Body of pancreas (tissue), 4 donors: ENCODE measurements at regions not wholly inside any gene's neighbourhood (a gene's known extent, or its start where the extent isn't known, plus 50 kb on each side); places are given as distances from the start of the nearest gene placed in this dataset.

Experiments used
- POLR2A ChIP-seq, 3 donors: fragments of 450-650 bp; IDR thresholded peaks; one replicate each; pipeline ENCODE4 v1.6.1; 2016; ENCODE audit warnings: antibody characterized with exemption in 3 of 3, mild to moderate bottlenecking in 2 of 3
- TF ChIP-seq, protein P1 (sequence below), 7 experiments: fragments of 450-650 bp in 4 of 7; fragments of 200-600 bp in 3 of 7; sonication (generic) in 3 of 7; IDR thresholded peaks; one replicate each; pipeline ENCODE4 v1.5.1; 2016 to 2019; ENCODE audit warnings: antibody characterized with exemption in 7 of 7

GRCh38 chr22:49658902-49659280 lies 168.8 kb downstream of the BRD1 start:
- TF ChIP-seq, protein P1, sequence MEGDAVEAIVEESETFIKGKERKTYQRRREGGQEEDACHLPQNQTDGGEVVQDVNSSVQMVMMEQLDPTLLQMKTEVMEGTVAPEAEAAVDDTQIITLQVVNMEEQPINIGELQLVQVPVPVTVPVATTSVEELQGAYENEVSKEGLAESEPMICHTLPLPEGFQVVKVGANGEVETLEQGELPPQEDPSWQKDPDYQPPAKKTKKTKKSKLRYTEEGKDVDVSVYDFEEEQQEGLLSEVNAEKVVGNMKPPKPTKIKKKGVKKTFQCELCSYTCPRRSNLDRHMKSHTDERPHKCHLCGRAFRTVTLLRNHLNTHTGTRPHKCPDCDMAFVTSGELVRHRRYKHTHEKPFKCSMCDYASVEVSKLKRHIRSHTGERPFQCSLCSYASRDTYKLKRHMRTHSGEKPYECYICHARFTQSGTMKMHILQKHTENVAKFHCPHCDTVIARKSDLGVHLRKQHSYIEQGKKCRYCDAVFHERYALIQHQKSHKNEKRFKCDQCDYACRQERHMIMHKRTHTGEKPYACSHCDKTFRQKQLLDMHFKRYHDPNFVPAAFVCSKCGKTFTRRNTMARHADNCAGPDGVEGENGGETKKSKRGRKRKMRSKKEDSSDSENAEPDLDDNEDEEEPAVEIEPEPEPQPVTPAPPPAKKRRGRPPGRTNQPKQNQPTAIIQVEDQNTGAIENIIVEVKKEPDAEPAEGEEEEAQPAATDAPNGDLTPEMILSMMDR (IDR thresholded peaks at IDR 0.05): no peak
- no peak for TF ChIP-seq POLR2A (IDR thresholded peaks at IDR 0.05)
